Fibroblast of skin of abdomen (primary cell): ENCODE measurements at regions not wholly inside any gene's neighbourhood (a gene's known extent, or its start where the extent isn't known, plus 50 kb on each side); places are given as distances from the start of the nearest gene placed in this dataset.

Experiments used
- DNase-seq: peaks from one replicate; pipeline ENCODE4 v3.0.0-alpha.2; 2013

- DNase-seq: no peak
These were observed 118.9 kb upstream of the PIRT start for GRCh38 chr17:10956821-10957220.

GRCh38 chr17:10944819-10945218 is 106.9 kb upstream of the PIRT start:
- DNase-seq: no peak

- DNase-seq: no peak
These were observed 99.0 kb upstream of the PIRT start for GRCh38 chr17:10936931-10937330.

GRCh38 chr17:10932938-10933337 is 95.1 kb upstream of the PIRT start:
- no peak for DNase-seq

GRCh38 chr17:10931133-10931532 is 93.2 kb upstream of the PIRT start:
- no peak for DNase-seq

- DNase-seq: no peak
These were observed 89.8 kb upstream of the PIRT start for GRCh38 chr17:10927712-10928111.

GRCh38 chr17:10920558-10921108 is 82.7 kb upstream of the PIRT start:
- no peak for DNase-seq

- DNase-seq: no peak
These were observed 69.5 kb upstream of the PIRT start for GRCh38 chr17:10907370-10907769.

- no peak for DNase-seq
These were observed 61.4 kb upstream of the PIRT start for GRCh38 chr17:10899281-10899680.

GRCh38 chr17:10894220-10894619 is 56.3 kb upstream of the PIRT start:
- DNase-seq: no peak

- DNase-seq: no peak
These were observed 51.0 kb upstream of the PIRT start for GRCh38 chr17:10888858-10889257.
